Hematopoietic multipotent progenitor cell treated with erythropoietin and hydrocortisone succinate and interleukin-3 and kit ligand, for 17 days (in vitro differentiated cells): ENCODE measurements at regions not wholly inside any gene's neighbourhood (a gene's known extent, or its start where the extent isn't known, plus 50 kb on each side); places are given as distances from the start of the nearest gene placed in this dataset.
"Not testable (repeated sequence)": the region's sequence is repeated elsewhere in the genome, so short reads cannot be mapped to it uniquely, and the experiment has no call there.

Experiments used
- DNase-seq: peaks from one replicate; pipeline ENCODE4 v3.0.0-alpha.2; 2015; ENCODE audit warnings: low spot score

DNA sequence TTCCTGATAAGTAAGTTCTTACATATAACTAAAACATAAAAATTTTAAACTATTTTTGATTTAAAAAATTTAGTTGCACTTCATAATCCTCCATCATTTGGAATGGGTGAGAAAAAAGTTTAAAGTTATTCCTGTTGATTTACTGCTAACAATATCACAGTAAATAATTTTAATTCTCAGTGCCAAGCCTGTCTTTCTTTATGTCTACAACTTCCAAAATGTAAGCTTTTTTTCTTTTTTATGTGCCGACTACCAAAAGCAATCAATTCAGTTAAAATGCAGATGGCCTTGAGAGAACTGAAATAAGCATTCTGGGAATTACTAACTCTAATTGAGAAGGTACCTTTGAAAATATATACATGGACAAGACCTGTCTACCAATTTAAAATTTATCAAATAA is 1224.3 kb upstream of the B3GALT2 start:
- DNase-seq, result no peak

DNA sequence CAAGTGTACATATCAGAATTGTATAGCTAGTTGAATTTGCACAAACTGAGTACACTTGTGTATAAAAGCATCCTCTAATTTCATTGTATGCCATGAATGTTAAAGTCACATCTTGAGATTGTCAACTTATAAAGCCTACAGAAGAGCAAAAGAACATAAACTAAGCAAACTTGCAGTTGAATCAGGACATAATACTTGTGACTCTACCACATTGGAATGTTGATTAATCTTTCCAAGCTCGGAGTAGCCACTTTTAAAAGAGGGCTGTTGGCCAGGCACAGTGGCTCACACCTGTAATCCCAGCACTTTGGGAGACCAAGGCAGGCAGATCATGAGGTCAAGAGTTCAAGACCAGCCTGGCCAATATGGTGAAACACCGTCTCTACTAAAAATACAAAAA is 1220.8 kb upstream of the B3GALT2 start:
- not testable (repeated sequence) for DNase-seq

DNA sequence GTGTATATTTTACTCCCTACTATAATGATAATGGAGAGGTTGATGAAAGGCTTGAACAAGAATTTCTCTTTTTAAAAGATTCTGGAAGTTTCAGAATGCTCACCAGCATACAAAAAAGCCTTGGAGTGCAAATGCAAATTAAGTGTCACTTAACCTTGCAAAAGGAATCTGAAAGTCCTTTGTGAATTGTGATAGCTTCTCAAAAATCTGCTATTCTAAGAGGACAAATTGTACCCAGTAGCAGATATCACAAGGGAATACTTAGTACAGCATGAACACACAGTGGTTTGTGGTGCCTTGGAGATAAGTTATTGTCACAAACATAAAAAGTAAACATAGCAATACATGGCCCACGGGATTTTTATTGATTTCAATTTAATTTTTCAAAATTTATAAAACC is 1208.3 kb upstream of the B3GALT2 start:
- DNase-seq, result no peak

DNA sequence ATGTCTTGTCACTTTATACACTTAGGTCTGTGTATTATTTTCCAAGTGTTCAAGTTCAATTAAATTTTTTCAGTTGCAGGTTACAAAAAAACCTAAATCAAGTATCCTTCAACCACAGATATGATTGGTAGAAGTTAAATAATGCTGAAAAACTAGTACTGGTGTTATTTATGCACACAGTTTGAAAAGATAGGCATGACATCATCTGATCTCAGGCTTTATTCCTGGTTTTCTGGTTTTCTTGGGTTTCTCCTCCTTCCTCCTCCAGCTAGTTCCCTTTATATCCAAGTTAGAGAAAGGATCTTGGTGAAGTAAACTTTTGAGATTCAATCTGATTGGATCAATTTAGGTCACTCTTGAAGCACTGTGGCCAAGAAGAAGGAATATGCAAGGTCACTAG is 1201.1 kb upstream of the B3GALT2 start:
- DNase-seq, result no peak

DNA sequence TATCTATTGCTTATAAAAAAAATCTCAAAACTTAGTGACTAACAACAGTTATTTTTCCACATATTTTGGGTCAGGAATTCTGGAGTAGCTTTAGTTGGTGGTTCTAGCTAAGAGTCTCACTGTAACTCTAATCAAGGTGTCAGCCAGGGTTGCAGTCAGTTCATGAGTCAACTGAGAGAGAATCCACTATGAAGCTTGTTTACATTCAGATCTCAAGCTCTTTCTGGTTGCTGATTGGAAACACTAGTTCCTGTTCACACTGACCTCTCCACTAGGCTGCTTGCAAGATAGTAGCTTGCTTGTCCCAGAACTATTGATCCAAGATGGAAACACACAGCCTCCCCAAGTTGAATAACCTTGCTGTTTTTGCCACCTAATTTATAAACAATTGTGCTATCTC is 1192.1 kb upstream of the B3GALT2 start:
- DNase-seq, result no peak

DNA sequence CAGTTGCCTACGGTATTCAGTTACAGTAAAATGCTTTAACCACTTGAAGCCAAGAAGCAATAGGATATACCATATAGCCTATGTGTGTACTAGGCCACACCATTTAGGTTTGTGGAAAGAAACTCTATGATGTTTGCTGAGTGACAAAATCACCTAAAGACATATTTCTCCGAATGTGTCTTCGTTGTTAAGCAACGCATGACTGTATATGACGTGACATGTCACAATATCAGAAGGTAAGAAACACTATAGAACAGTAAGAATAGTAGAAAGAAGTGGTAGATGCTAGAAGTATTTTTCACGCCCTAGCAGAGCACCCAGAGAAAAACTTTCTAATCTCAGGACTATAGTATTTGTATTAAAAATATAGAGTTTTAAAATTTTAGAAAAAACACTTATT is 1188.2 kb upstream of the B3GALT2 start:
- DNase-seq, result no peak

DNA sequence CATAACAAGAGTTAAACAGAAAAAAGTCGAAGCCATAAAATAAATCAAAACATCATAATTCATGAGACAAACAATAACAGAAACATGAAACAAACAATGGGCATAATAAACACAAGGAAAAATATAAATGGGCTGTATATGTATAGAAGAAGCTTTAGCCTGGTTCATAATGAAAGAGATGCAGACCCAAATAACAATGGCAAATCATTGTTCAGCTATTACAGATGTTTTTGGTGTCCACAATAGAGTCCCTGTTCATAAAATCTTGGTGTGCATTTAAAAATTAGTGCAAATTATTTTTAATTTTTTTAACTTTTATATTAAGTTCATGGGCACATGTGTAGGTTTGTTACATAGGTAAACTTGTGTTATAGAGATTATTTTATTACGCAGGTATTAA is 1185.9 kb upstream of the B3GALT2 start:
- DNase-seq, result no peak

DNA sequence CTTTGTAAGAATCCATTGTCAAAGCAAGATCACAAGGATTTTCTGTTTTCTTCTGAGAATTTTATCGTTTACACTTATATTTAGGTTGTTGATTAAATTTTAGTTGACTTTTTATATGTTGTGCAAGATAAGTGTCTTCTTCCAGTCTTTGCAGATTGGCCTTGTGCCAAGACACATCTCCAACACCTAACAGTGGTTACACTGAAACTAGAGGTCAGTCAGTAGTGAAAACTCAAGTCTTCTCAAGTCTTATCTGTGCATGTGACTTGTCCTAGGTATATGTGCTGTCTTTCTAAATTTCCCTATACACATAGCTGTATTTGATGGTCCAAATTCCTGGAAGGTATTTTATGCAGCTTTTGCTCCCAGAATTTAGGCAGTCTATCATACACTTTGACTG is 1183.2 kb upstream of the B3GALT2 start:
- no peak for DNase-seq

DNA sequence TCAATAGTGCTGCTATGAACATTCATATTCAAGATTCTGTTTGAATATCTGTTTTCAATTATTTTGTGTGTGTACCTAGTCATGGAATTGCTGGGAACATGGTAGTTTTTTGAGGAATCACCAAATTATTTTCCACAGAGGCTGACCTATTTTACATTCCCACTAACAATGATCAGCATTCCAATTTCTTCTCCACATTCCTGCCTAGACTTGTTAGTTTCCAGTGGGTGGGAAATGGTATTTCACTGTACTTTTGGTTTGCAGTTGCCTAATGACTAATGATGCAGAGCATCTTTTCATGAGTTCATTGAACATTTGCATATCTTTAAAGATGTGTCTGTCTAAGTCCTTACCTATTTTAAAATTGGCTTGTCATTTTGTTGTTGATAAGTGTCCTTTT is 1182.6 kb upstream of the B3GALT2 start:
- no peak for DNase-seq

DNA sequence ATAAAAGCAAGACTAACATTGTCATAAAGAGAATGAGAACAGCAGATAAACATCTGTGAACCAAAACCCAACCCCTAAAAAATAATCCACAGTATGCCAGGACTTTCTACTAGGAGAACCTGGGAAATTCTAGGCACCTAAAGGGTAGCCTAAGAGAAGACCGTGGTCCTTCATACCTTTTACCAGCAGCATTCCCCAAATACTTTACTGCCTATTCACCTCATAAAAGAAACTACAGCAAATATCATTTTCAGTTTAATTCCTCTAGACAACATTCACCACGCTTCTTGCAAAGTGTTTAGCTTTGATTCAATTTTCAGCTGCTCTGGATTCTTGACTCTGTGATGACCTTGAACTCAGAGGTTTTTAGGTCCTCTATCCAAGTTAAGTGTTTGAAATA is 1180.7 kb upstream of the B3GALT2 start:
- no peak for DNase-seq

DNA sequence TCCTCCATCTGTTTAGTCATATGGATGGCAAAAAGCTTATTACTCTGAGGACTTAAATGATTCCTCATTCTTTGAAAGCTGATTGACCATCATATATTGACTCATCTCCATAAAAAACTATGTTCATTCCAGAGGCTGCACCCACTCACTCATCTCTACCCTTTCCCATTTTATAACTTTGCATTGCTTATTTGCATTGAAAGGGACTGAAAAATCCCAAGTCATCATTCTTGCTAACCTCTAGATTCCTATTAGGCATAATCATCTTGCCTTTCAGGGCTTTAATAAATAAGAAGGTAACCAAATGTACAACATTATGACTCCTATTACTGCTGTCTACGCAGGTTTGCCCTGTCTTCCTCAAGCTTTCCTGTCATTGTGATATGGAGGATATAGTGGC is 1180.3 kb upstream of the B3GALT2 start:
- DNase-seq, result no peak

DNA sequence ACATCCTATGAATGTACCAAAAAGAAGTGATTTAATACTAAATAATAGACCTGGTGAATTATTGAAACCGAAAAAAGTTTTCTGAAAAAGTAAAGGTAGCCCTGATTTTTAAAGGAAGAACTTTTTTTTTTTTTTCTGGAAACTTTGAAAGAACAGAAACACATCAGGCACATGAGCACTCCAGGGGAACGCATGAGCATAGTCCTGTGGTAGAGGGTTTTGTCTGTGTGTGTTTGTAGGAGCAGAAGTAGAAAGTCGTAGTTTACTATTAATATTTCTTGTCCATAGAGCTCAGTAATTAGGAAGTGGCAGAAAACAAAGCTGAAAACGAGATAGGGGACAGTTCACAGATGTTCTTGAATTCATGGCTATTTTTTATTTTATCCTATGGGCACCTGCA is 1175.9 kb upstream of the B3GALT2 start:
- no peak for DNase-seq

DNA sequence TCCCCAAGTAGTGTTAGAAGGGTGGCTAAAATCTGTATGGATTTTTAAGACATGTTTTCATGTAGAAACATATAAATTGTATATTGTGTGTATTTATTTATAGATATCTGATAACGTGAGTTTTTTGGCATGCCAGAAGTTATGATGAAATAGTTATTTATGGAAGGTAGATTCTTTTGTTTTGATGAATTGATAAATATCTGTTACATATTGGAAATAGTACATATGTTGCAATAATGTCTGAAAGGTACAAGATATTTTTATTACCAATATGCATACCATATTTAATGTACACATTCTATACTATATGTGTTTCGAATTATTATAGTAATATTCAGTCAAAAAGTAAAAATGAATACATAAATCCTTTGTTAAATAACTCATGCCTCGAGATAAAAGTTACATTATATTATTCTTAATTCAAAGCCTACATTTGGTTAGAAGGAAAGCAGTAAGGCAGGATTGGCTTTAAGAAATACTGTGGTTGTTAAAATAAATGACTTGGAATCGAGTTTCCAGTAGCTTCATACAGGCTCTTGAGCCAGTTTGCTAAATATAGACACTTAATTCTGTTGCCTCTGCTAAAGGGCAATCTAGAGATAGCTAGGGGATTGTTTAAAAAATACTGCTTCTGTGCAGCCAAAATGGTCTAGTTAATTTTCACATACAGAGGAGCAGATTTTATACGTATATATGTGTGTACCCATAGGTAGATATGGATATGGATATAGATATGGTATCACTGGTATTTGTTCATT is 1175.1 kb upstream of the B3GALT2 start:
- DNase-seq, result no peak

DNA sequence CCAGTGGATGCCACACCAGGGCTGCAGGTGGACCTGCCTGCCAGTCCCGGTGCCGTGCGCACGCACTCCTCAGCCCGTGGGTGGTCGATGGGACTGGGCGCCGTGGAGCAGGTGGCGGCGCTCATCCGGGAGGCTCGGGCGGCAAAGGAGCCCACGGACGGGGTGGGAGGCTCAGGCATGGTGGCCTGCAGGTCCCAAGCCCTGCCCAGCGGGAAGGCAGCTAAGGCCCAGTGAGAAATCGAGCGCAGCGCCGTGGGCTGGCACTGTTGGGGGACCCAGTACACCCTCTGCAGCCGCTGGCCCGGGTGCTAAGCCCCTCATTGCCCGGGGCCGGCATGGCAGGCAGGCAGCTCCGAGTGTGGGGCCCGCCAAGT is 1171.8 kb upstream of the B3GALT2 start:
- no peak for DNase-seq

DNA sequence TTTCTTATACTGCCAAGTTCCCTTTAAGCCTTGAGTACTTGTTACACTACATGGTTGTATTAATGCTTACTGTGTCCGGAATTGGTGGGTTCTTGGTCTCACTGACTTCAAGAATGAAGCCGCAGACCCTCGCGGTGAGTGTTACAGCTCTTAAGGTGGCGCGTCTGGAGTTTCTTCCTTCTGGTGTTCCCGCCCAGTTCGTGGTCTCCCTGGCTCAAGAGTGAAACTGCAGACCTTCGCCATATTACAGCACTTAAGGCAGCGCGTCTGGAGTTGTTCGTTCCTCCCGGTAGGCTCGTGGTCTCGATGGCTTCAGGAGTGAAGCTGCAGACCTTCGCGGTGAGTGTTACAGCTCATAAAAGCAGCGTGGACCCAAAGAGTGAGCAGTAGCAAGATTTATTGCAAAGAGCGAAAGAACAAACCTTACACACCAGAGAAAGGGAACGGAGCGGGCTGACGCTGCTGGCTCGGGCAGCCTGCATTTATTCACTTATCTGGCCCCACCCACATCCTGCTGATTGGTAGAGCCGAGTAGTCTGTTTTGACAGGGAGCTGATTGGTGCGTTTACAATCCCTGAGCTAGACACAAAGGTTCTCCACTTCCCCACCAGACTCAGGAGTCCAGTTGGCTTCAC is 1171.3 kb upstream of the B3GALT2 start:
- not testable (repeated sequence) for DNase-seq

DNA sequence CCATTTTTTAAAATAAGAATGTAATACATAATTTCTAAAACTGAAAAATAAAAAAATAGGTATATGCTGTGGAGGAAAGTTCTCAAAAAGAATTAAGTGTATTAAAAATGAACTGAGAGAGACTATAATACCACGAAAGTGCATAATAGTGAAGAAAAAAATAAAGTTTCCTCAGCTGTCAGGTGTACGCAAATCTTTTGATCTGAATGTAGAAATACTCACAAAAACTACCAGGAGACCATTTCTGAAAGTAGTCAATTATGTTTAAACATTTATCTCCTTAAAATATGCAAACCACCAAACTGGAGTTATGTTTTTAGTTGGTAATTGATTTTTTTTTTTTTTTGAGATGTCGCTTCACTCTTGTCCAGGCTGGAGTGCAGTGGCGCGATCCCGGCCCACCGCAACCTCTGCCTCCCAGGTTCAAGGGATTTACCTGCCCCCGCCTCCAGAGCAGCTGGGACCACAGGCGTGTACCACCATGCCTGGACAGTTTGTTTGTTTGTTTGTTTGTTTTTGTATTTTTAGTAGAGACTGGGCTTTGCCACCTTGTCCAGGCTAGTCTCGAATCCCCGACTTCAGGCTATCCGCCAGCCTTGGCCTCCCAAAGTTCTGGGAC is 1169.2 kb upstream of the B3GALT2 start:
- no peak for DNase-seq

DNA sequence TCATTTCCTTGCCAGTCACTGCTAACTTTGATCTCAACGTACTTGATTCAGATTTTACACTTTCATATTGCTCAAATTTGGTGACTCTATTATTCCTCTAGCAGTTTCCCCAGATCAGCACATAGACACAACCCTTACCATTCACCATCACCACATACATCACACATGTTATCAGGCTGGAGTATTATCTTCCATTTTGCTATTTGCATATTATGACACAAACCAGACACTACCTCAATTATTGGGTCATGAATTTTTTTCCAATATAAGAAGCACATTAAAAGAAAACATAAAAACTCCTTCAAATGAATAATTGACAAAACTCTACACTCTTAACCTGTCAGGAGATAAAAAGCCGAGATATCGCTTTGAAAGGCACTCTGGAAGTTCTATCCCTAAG is 1166.7 kb upstream of the B3GALT2 start:
- DNase-seq, result no peak

DNA sequence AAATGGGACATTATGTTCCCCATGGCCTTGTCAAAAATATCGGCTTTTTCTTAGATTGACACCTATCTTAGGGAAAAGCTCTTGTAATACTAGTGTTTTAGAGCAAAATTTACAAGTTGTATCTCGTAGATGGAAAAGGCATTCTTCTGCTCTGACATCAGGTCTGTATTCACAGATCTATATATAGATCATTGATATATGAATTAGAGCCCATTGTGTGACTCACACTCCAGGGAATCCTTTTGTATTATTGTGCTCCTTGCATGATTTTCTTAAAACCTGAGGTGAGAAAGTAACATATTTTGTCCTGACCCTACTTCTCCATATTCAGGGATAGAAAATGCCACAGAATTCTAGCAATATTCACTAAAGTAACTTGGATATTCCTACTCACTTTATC is 1160.8 kb upstream of the B3GALT2 start:
- DNase-seq, result no peak

DNA sequence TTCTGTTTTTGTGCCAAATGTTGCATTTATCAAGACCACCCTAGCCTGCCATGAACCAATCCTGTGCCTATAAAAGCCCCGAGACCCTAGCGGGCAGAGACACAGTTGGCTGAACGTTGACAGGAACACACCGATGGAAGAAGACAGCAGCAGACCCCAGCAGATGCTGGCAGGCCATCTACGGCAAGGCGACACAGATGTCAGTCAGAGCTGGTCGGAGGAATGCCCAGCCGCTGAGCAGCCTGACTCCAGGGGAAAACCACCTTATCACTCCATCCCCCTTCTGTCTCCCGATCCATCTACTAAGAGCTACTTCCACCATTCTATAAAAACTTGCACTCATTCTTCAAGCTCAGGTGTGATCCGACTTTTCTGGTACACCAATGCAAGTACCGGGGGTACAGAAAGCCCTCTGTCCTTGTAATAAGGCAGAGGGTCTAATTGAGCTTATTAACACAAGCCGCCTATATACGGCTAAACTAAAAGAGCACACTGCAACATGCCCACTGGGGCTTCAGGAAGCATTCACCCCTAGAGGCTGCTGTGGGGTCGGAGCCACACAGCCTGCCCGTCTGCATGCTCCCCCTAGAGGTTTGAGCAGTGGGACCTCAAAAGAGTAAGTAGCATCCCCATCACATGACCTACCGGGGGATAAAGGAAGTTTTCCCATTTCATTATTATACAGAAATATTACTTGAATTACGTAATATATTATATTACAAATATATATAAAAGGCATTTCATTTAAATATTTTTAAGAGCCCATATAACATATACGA is 1156.3 kb upstream of the B3GALT2 start:
- DNase-seq, result no peak

DNA sequence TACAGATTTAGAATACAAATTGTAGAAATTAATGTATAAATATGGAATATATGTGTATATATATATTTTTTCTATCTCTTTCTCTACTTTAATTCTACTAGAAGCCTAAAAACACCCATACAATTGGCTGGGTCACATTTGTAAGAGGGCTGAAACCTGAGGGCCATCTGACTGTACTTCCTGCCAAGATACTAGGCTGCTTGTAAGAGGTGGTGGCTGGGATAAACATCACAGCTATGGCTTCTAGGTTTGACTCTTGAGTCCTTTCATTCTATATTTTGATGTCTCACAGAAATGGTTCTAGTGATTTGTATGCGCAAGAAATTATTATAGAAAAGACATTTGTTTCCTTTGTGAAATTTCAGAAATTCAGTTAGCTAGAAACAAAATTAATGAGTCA is 1155.2 kb upstream of the B3GALT2 start:
- no peak for DNase-seq

DNA sequence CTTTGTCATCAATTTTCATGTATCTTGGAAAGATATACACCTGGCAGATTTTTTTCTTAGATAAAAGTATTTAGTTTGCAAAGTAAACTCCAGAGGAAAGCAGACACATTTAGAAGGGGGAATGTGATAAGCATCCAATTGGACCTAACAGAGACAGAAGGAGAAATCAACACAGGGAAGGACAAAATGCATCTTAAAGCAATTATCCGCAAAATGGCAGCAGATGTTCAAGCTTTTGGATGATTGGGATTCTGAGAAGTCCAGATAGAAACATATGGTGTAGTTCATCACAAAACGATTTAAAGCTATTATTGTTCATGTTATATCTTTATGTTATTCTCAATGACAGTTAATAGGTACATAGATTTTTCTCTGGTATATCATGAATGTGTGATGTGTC is 1153.1 kb upstream of the B3GALT2 start:
- DNase-seq, result no peak

DNA sequence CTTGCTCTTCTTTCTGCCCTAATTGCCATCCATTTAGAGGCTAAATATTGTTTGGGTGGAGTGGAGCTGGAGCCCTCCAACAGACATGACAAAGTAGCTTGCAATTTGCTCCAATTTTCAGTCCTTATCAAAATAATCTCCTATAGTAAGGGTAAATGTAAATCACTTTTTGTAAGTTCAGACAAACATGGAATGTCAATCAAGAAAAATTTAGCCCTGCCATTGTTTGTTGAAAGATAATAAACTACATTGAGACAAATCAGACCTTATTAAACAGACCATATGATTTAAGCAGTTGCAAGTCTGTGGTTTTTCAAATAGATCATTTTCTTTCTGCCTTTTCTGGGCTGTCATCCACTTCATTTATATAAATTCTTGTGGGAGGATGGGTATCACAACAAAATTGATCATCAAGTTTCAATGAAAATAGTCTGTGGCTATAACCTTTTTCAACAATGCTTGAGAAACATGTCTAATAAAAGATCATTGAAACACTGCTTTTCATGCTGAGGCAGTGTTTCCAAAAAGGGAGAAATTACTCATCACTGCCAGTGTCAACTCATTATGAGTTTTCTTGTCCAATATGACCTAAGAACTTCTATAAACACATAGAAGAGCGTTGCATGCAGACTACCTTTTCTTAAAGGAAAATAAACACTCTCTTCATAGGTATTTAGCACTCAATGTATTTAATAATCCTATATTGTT is 1152.0 kb upstream of the B3GALT2 start:
- no peak for DNase-seq
